HEK293 (cell line): ENCODE measurements at regions not wholly inside any gene's neighbourhood (a gene's known extent, or its start where the extent isn't known, plus 50 kb on each side); places are given as distances from the start of the nearest gene placed in this dataset.

ENCODE experiments used
- CTCF ChIA-PET: fragments of 350-600 bp; formaldehyde crosslinking; extraction: SDS; loops from one replicate; lab custom pipeline; 2021; ENCODE audit warnings: antibody characterized with exemption; lab: Yijun Ruan, JAX
- POLR2A ChIA-PET: fragments of 300-600 bp; formaldehyde crosslinking; extraction: SDS; loops from one replicate; lab custom pipeline; 2020; ENCODE audit warnings: antibody characterized with exemption, inconsistent platforms; lab: Yijun Ruan, JAX
- H3K27ac ChIP-seq: fragments of 200-500 bp; sonication (Bioruptor generic); 2 replicates; pipeline ENCODE4 v1.5.1; 2014; ENCODE audit warnings: low read depth, low read length, control low read depth, inconsistent platforms; ENCODE audit errors: extremely low read depth
- H3K36me3 ChIP-seq, 2 experiments: fragments of 200-500 bp in 1 of 2; sonication (Bioruptor generic) in 1 of 2; 1 replicate in 1 of 2; 2 replicates in 1 of 2; pipeline ENCODE4 v1.5.1; 2014 to 2017; ENCODE audit warnings: inconsistent platforms in 2 of 2, low read length in 2 of 2; ENCODE audit not compliant: control insufficient read depth in 2 of 2, insufficient read depth in 1 of 2
- H3K4me1 ChIP-seq: fragments of 200-500 bp; sonication (Bioruptor generic); 2 replicates; pipeline ENCODE4 v1.5.1; 2014; ENCODE audit warnings: mild to moderate bottlenecking, low read length, inconsistent platforms; ENCODE audit not compliant: control insufficient read depth, insufficient read depth
- H3K4me3 ChIP-seq: 2 replicates; pipeline ENCODE4 v1.5.1; 2011; ENCODE audit warnings: low read depth, mild to moderate bottlenecking, control low read depth, low read length, moderate library complexity
- H3K9me3 ChIP-seq: fragments of 200-500 bp; sonication (Bioruptor generic); 2 replicates; pipeline ENCODE4 v1.5.1; 2014; ENCODE audit warnings: low read depth, low read length, inconsistent platforms; ENCODE audit not compliant: control insufficient read depth, insufficient read depth
- KLF17 ChIP-seq: fragments of 450-650 bp; formaldehyde crosslinking; IDR thresholded peaks from 2 replicates; pipeline ENCODE4 v1.5.1; 2016; ENCODE audit warnings: missing biosample characterization, missing genetic modification characterization
- KLF8 ChIP-seq: fragments of 450-650 bp; formaldehyde crosslinking; IDR thresholded peaks from 2 replicates; pipeline ENCODE4 v1.5.1; 2016; ENCODE audit warnings: missing biosample characterization, missing genetic modification characterization
- MZF1 ChIP-seq: fragments of 450-650 bp; formaldehyde crosslinking; IDR thresholded peaks from 2 replicates; pipeline ENCODE4 v1.5.1; 2017; ENCODE audit warnings: missing biosample characterization, missing genetic modification characterization, borderline replicate concordance
- OSR2 ChIP-seq: fragments of 450-650 bp; formaldehyde crosslinking; IDR thresholded peaks from 2 replicates; pipeline ENCODE4 v1.5.1; 2016; ENCODE audit warnings: missing biosample characterization, missing genetic modification characterization
- RBAK ChIP-seq: fragments of 450-650 bp; formaldehyde crosslinking; IDR thresholded peaks from 2 replicates; pipeline ENCODE4 v1.5.1; 2016; ENCODE audit warnings: missing biosample characterization, missing genetic modification characterization
- SALL2 ChIP-seq: fragments of 450-650 bp; formaldehyde crosslinking; IDR thresholded peaks from 2 replicates; pipeline ENCODE4 v1.5.0; 2017; ENCODE audit warnings: missing biosample characterization, mild to moderate bottlenecking, missing genetic modification characterization, borderline replicate concordance
- SP2 ChIP-seq: fragments of 450-650 bp; formaldehyde crosslinking; IDR thresholded peaks from 2 replicates; pipeline ENCODE4 v1.5.1; 2016; ENCODE audit warnings: missing biosample characterization, missing genetic modification characterization
- TCF7L2 ChIP-seq: IDR thresholded peaks from 2 replicates; pipeline ENCODE4 v1.6.1; 2011; ENCODE audit warnings: low read depth, mild to moderate bottlenecking, inconsistent platforms, low read length, moderate library complexity, borderline replicate concordance
- ZBTB1 ChIP-seq: fragments of 450-650 bp; formaldehyde crosslinking; IDR thresholded peaks from 2 replicates; pipeline ENCODE4 v1.5.1; 2016; ENCODE audit warnings: missing biosample characterization, missing genetic modification characterization
- ZBTB11 ChIP-seq: fragments of 450-650 bp; formaldehyde crosslinking; conservative IDR thresholded peaks from 2 replicates; pipeline ENCODE4 v1.5.1; 2016; ENCODE audit warnings: low read depth, missing biosample characterization, missing genetic modification characterization
- ZBTB44 ChIP-seq: fragments of 450-650 bp; IDR thresholded peaks from 2 replicates; pipeline ENCODE4 v1.5.1; 2018; ENCODE audit warnings: missing biosample characterization, mild to moderate bottlenecking, missing genetic modification characterization
- ZFP3 ChIP-seq: fragments of 450-650 bp; formaldehyde crosslinking; IDR thresholded peaks from 2 replicates; pipeline ENCODE4 v1.5.1; 2016; ENCODE audit warnings: low read depth, missing biosample characterization, missing genetic modification characterization
- ZNF175 ChIP-seq: fragments of 450-650 bp; formaldehyde crosslinking; IDR thresholded peaks from 2 replicates; pipeline ENCODE4 v1.5.1; 2016; ENCODE audit warnings: missing biosample characterization, missing genetic modification characterization
- ZNF184 ChIP-seq: fragments of 450-650 bp; IDR thresholded peaks from 2 replicates; pipeline ENCODE4 v1.5.1; 2018; ENCODE audit warnings: missing biosample characterization, mild to moderate bottlenecking, missing genetic modification characterization
- ZNF2 ChIP-seq: fragments of 450-650 bp; formaldehyde crosslinking; IDR thresholded peaks from 2 replicates; pipeline ENCODE4 v1.5.1; 2016; ENCODE audit warnings: missing biosample characterization, missing genetic modification characterization
- ZNF202 ChIP-seq: fragments of 450-650 bp; formaldehyde crosslinking; IDR thresholded peaks from 2 replicates; pipeline ENCODE4 v1.5.1; 2016; ENCODE audit warnings: missing biosample characterization, missing genetic modification characterization, borderline replicate concordance
- ZNF221 ChIP-seq: fragments of 450-650 bp; formaldehyde crosslinking; IDR thresholded peaks from 2 replicates; pipeline ENCODE4 v1.5.1; 2017; ENCODE audit warnings: missing biosample characterization, missing genetic modification characterization, borderline replicate concordance
- ZNF280C ChIP-seq: fragments of 450-650 bp; formaldehyde crosslinking; IDR thresholded peaks from 2 replicates; pipeline ENCODE4 v1.5.1; 2016; ENCODE audit warnings: missing biosample characterization, missing genetic modification characterization
- ZNF311 ChIP-seq: fragments of 450-650 bp; formaldehyde crosslinking; IDR thresholded peaks from 2 replicates; pipeline ENCODE4 v1.5.1; 2017; ENCODE audit warnings: missing biosample characterization, missing genetic modification characterization, borderline replicate concordance
- ZNF426 ChIP-seq: fragments of 450-650 bp; formaldehyde crosslinking; IDR thresholded peaks from 2 replicates; pipeline ENCODE4 v1.5.1; 2017; ENCODE audit warnings: missing biosample characterization, missing genetic modification characterization, mild to moderate bottlenecking, inconsistent platforms, moderate library complexity
- ZNF514 ChIP-seq: fragments of 450-650 bp; formaldehyde crosslinking; IDR thresholded peaks from 2 replicates; pipeline ENCODE4 v1.5.1; 2016; ENCODE audit warnings: missing biosample characterization, missing genetic modification characterization
- ZNF629 ChIP-seq: fragments of 450-650 bp; formaldehyde crosslinking; IDR thresholded peaks from 2 replicates; pipeline ENCODE4 v1.5.1; 2017; ENCODE audit warnings: missing biosample characterization, missing genetic modification characterization
- ZNF670 ChIP-seq: fragments of 450-650 bp; formaldehyde crosslinking; IDR thresholded peaks from 2 replicates; pipeline ENCODE4 v1.5.1; 2016; ENCODE audit warnings: missing biosample characterization, missing genetic modification characterization, low read depth
- ZNF677 ChIP-seq: fragments of 450-650 bp; IDR thresholded peaks from 2 replicates; pipeline ENCODE4 v1.5.0; 2018; ENCODE audit warnings: missing biosample characterization, mild to moderate bottlenecking, missing genetic modification characterization, moderate library complexity
- ZNF701 ChIP-seq: fragments of 450-650 bp; formaldehyde crosslinking; IDR thresholded peaks from 2 replicates; pipeline ENCODE4 v1.5.1; 2016; ENCODE audit warnings: missing biosample characterization, missing genetic modification characterization
- ZNF76 ChIP-seq: fragments of 450-650 bp; formaldehyde crosslinking; IDR thresholded peaks from 2 replicates; pipeline ENCODE4; 2016; ENCODE audit warnings: low read depth, missing biosample characterization, missing genetic modification characterization, borderline replicate concordance
- ZNF785 ChIP-seq: fragments of 450-650 bp; formaldehyde crosslinking; IDR thresholded peaks from 2 replicates; pipeline ENCODE4 v1.5.1; 2016; ENCODE audit warnings: missing biosample characterization, missing genetic modification characterization
- ZNF843 ChIP-seq: fragments of 450-650 bp; formaldehyde crosslinking; IDR thresholded peaks from 2 replicates; pipeline ENCODE4 v1.5.1; 2016; ENCODE audit warnings: missing biosample characterization, missing genetic modification characterization
- ZSCAN16 ChIP-seq: fragments of 450-650 bp; formaldehyde crosslinking; IDR thresholded peaks from 2 replicates; pipeline ENCODE4 v1.5.1; 2016; ENCODE audit warnings: missing biosample characterization, missing genetic modification characterization

GRCh38 chr20:40785346-40785745 is 96.3 kb upstream of the MAFB start:
- Histone ChIP-seq H3K36me3 (no peaks in the 10 kb centered on the region), H3K4me1 (no peaks in the 10 kb centered on the region), H3K9me3 (no peaks in the 10 kb centered on the region), H3K27ac (no peak overlapping the region), H3K4me3 (no peak overlapping the region)
- ChIA-PET POLR2A (no interaction called here), CTCF (interaction anchor here (0.7 kb wide), 1 partner anchor 255 kb away, joined by 3 read pairs; no protein-coding TSS in a partner anchor)
- TF ChIP-seq ZNF843 (tag by site-specific recombination): no peak
- no peak for TF ChIP-seq ZNF175
- TF ChIP-seq ZNF701 (tag by site-specific recombination): no peak
- no peak for TF ChIP-seq ZNF629 (tag by site-specific recombination)
- no peak for TF ChIP-seq ZNF311 (tag by site-specific recombination)
- TF ChIP-seq TCF7L2: no peak
- TF ChIP-seq SALL2 (tag by site-specific recombination): no peak
- no peak for TF ChIP-seq KLF17
- no peak for TF ChIP-seq MZF1 (tag by site-specific recombination)
- TF ChIP-seq ZNF426 (tag by site-specific recombination): no peak
- no peak for TF ChIP-seq ZNF670 (tag by site-specific recombination)
- no peak for TF ChIP-seq ZBTB1 (tag by site-specific recombination)
- no peak for TF ChIP-seq ZBTB11 (tag by site-specific recombination)
- no peak for TF ChIP-seq ZFP3 (tag by site-specific recombination)
- no peak for TF ChIP-seq RBAK (tag by site-specific recombination)
- TF ChIP-seq ZNF76 (tag by site-specific recombination): no peak

- TF ChIP-seq ZNF311 (tag by site-specific recombination): no peak
- no peak for TF ChIP-seq ZNF514 (tag by site-specific recombination)
- no peak for TF ChIP-seq ZNF280C
- TF ChIP-seq ZNF677: no peak
- TF ChIP-seq ZBTB44 (tag by site-specific recombination): no peak
- TF ChIP-seq SP2 (tag by site-specific recombination): no peak
- TF ChIP-seq ZSCAN16: no peak
- no peak for TF ChIP-seq ZNF221
- no peak for TF ChIP-seq KLF8 (tag by site-specific recombination)
- no peak for TF ChIP-seq RBAK (tag by site-specific recombination)
- no peak for TF ChIP-seq ZNF785
- no peak for TF ChIP-seq OSR2 (tag by site-specific recombination)
- TF ChIP-seq ZNF202: no peak
- no peak for TF ChIP-seq ZNF184 (tag by site-specific recombination)
- no peak for TF ChIP-seq MZF1 (tag by site-specific recombination)
- no peak for TF ChIP-seq ZNF2 (tag by site-specific recombination)
- H3K9me3 ChIP-seq: no peaks in the 10 kb centered on the region
- POLR2A ChIA-PET: no interaction called here
- H3K36me3 ChIP-seq: no peaks in the 10 kb centered on the region
- CTCF ChIA-PET: no interaction called here
- no peak overlapping the region for H3K27ac ChIP-seq
- no peaks in the 10 kb centered on the region for H3K4me1 ChIP-seq
- no peak overlapping the region for H3K4me3 ChIP-seq
Observed at GRCh38 chr20:40786336-40786735, 97.3 kb upstream of the MAFB start.
